HUES6 (cell line): ENCODE measurements at regions not wholly inside any gene's neighbourhood (a gene's known extent, or its start where the extent isn't known, plus 50 kb on each side); places are given as distances from the start of the nearest gene placed in this dataset.

ENCODE experiments used
- H3K27ac ChIP-seq: 2 replicates; pipeline ENCODE4 v1.7.0; 2013; ENCODE audit warnings: low read depth, mild to moderate bottlenecking, low read length, inconsistent platforms
- H3K27me3 ChIP-seq: 2 replicates; pipeline ENCODE4 v1.6.1; 2013; ENCODE audit warnings: low read length; ENCODE audit not compliant: control insufficient read depth, insufficient read depth
- H3K36me3 ChIP-seq: 2 replicates; pipeline ENCODE4 v1.6.1; 2013; ENCODE audit warnings: low read length; ENCODE audit not compliant: control insufficient read depth, insufficient read depth
- H3K4me1 ChIP-seq: 2 replicates; pipeline ENCODE4 v1.6.1; 2013; ENCODE audit warnings: low read length; ENCODE audit not compliant: control insufficient read depth, insufficient read depth
- H3K4me3 ChIP-seq: 2 replicates; pipeline ENCODE4 v1.5.1; 2013; ENCODE audit warnings: low read depth, low read length
- H3K9ac ChIP-seq: one replicate; pipeline ENCODE4 v1.6.1; 2013; ENCODE audit warnings: mild to moderate bottlenecking, low read length
- H3K9me3 ChIP-seq: 2 replicates; pipeline ENCODE4 v1.6.1; 2013; ENCODE audit warnings: low read depth, low read length; ENCODE audit not compliant: control insufficient read depth, insufficient read depth

DNA sequence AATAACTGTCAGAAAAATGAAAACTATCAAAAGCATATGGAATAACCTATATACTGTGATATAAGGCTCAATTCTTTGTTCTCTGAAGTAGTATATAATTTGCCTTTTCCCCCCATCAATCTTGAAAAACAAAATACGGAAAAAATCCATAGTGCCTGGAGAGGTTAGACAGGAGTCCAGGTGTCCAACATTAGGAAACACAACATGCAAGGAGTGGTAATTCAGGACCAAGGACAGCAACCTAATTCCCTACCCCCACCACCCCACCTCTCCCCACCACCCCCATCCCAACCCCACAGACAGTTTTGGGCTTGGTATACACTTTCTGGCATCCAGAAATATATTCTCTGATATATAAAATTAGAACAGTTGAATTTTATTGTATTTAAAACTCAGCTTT is 55.1 kb upstream of the SLC25A26 start:
- no peak overlapping the region for H3K27ac ChIP-seq
- H3K9me3 ChIP-seq: no peaks in the 10 kb centered on the region
- no peaks in the 10 kb centered on the region for H3K4me1 ChIP-seq
- no peak overlapping the region for H3K9ac ChIP-seq
- no peak overlapping the region for H3K4me3 ChIP-seq
- no peaks in the 10 kb centered on the region for H3K27me3 ChIP-seq
- no peaks in the 10 kb centered on the region for H3K36me3 ChIP-seq

DNA sequence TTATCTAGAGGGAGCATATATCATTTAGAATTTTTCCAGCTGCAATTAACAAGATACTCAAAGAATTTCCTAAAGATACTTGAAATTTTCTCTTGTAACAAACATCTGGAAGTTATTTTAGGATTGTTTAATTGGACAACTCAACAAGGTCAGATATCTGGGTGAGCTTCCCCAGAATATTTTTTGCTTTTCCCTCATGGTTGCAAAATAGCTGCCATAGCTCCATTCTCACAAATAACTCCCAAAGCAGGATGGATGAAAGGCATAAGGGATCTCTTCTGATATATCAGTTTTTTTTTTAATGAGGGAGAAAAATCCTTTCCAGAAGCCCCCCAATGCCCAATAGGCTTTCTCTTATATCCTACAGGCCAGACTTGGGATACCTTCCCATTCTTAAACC is 56.6 kb upstream of the SLC25A26 start:
- no peak overlapping the region for H3K27ac ChIP-seq
- no peaks in the 10 kb centered on the region for H3K4me1 ChIP-seq
- no peaks in the 10 kb centered on the region for H3K36me3 ChIP-seq
- no peaks in the 10 kb centered on the region for H3K9me3 ChIP-seq
- H3K9ac ChIP-seq: no peak overlapping the region
- no peak overlapping the region for H3K4me3 ChIP-seq
- H3K27me3 ChIP-seq: no peaks in the 10 kb centered on the region

DNA sequence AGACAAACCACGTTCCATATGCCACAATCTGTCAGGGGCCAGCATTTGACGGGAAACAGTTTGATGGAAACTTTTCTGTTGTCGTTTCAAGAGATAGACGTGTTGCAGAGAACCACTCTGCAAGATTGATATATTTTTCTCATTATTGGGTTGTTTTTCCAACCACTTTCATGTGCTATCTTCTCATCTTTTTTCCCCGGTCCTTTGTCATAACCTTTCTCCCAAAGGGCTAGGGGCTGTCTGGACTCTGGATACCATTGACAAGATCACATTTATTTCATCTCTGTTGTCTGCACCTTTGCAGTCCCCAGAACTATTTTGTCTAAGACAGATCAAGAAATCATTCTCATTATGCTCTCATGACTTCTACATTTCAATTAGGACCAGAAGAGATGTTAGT is 57.6 kb upstream of the SLC25A26 start:
- no peaks in the 10 kb centered on the region for H3K27me3 ChIP-seq
- H3K4me1 ChIP-seq: no peaks in the 10 kb centered on the region
- no peak overlapping the region for H3K4me3 ChIP-seq
- H3K27ac ChIP-seq: no peak overlapping the region
- H3K9ac ChIP-seq: no peak overlapping the region
- H3K36me3 ChIP-seq: no peaks in the 10 kb centered on the region
- H3K9me3 ChIP-seq: no peaks in the 10 kb centered on the region

GRCh38 chr3:66162766-66163165 is 58.0 kb upstream of the SLC25A26 start:
- H3K27me3 ChIP-seq: no peaks in the 10 kb centered on the region
- no peaks in the 10 kb centered on the region for H3K4me1 ChIP-seq
- no peak overlapping the region for H3K9ac ChIP-seq
- H3K27ac ChIP-seq: no peak overlapping the region
- H3K36me3 ChIP-seq: no peaks in the 10 kb centered on the region
- no peaks in the 10 kb centered on the region for H3K9me3 ChIP-seq
- H3K4me3 ChIP-seq: no peak overlapping the region

GRCh38 chr3:66158933-66159683 is 61.7 kb upstream of the SLC25A26 start:
- Histone ChIP-seq H3K4me1 (peaks cover 2% of the 10 kb centered on the region; the same call in 1 of the 2 replicates), H3K9me3 (no peaks in the 10 kb centered on the region), H3K36me3 (no peaks in the 10 kb centered on the region), H3K4me3 (no peak overlapping the region), H3K27me3 (no peaks in the 10 kb centered on the region), H3K27ac (no peak overlapping the region), H3K9ac (no peak overlapping the region)

DNA sequence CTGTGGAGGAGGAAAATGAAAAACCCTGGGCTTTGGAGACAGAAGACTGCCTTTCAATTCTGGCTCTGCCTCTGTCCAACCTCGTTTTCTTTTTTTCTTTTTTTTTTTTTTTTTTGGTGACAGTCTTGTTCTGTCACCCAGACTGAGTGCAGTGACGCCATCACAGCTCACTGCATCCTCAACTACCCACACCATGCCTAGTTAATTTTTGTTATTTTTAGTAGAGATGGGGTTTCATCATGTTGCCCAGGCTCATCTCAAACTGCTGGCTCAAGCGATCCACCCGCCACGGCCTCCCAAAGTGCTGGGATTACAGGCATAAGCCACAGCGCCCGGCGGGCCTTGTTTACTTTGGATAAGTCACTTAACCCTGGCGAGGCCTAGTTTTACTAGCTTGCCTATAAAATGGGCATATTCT is 66.3 kb upstream of the SLC25A26 start:
- Histone ChIP-seq H3K27me3 (no peaks in the 10 kb centered on the region), H3K27ac (no peak overlapping the region), H3K4me1 (peaks cover 8% of the 10 kb centered on the region; the same call in 1 of the 2 replicates), H3K9ac (no peak overlapping the region), H3K36me3 (no peaks in the 10 kb centered on the region), H3K9me3 (no peaks in the 10 kb centered on the region), H3K4me3 (no peak overlapping the region)

DNA sequence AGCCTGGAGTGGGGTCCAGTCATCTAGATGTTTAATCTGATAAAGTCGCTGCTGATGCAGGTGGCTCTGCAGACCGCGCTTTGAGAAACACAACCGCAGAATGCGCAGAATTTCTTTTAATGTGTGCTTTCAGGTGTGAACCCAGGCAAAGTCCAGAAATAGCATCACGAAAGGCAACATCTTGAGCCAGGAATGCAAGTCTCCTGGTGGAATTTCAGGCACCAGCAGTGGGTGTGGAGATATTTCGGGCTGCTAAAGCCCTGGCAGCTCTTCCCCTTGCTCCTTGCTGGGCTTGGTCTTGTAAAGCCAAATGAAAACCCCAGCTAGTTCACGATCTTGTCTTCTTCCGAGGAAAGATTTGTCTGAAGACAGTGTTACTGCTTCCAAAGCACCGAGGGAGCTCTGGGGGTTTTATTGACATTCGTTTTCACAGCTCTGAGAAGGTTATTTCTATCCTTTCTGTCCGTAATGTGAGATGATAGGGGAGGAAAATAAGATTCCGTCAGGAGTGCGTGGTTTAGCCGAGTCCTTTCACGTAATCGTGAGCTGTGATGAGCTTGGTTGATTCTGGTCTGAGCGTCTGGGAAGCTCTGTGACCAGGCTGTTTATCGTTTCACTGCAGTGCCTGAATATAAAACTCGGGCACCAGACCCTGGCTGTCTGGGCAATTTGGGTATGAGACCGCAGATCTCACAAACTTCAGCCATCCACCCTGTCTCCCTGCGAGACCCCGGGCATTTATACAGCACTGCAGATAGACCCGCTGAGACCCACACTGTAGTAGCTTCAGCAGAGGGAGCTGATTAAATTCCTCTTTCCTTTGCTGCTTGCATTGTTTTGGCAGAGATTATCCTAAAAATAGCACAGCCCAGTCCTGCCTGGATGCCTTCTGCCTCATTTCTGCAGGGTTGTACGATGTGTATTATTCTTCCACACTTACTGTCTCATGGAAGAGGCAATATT is 67.0 kb upstream of the SLC25A26 start:
- Histone ChIP-seq H3K36me3 (no peaks in the 10 kb centered on the region), H3K4me1 (peaks cover 8% of the 10 kb centered on the region; the same call in 1 of the 2 replicates), H3K9me3 (no peaks in the 10 kb centered on the region), H3K4me3 (no peak overlapping the region), H3K9ac (no peak overlapping the region), H3K27me3 (no peaks in the 10 kb centered on the region), H3K27ac (no peak overlapping the region)

DNA sequence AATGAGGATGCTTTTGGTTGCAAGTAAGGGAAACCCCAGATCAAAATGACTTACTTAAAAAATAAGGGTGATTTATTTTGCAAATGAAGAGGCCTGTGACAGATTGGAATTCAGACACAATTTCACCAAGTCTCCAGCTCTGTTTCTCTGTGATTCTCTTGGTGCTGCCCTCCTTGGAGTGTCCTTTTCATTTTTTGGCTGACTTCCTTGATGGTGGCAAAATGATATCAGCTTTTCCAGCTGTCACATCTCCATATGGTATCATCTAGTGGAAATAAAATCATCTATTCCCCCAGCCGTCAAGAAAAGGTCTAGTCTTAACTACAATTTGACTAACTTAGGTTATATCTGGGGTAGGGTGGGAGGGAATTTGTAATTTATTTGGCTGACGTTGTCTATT is 68.5 kb upstream of the SLC25A26 start:
- no peaks in the 10 kb centered on the region for H3K9me3 ChIP-seq
- no peak overlapping the region for H3K9ac ChIP-seq
- no peaks in the 10 kb centered on the region for H3K27me3 ChIP-seq
- no peaks in the 10 kb centered on the region for H3K36me3 ChIP-seq
- H3K27ac ChIP-seq: no peak overlapping the region
- peaks cover 8% of the 10 kb centered on the region; the same call in 1 of the 2 replicates for H3K4me1 ChIP-seq
- H3K4me3 ChIP-seq: no peak overlapping the region

DNA sequence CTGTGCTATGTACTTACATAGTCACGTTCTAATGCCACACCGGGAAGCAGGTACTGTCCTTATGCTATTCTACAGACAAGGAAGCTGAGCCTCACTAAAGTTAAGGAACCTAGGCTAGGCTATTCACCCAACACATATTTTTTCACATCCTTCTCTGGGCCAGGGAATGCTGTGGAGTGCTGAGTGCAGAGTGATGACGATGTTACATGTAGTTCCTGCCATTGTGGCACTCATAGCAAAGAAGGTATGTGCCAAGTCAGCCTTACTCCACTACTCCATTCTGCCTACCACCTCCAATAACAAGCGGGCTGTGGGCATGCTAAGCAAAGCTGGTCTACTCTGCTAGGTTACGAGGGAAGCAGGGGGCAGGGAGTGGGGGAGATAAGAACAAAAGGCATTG is 69.8 kb upstream of the SLC25A26 start:
- Histone ChIP-seq H3K9ac (no peak overlapping the region), H3K4me1 (peaks cover 8% of the 10 kb centered on the region; the same call in 1 of the 2 replicates), H3K27me3 (no peaks in the 10 kb centered on the region), H3K4me3 (no peak overlapping the region), H3K27ac (no peak overlapping the region), H3K9me3 (no peaks in the 10 kb centered on the region), H3K36me3 (no peaks in the 10 kb centered on the region)

- Histone ChIP-seq H3K4me3 (no peak overlapping the region), H3K36me3 (no peaks in the 10 kb centered on the region), H3K27me3 (no peaks in the 10 kb centered on the region), H3K4me1 (peaks cover 7% of the 10 kb centered on the region; the same call in 1 of the 2 replicates), H3K9me3 (no peaks in the 10 kb centered on the region), H3K27ac (no peak overlapping the region), H3K9ac (no peak overlapping the region)
These were observed 71.5 kb upstream of the SLC25A26 start for GRCh38 chr3:66149269-66149668.

DNA sequence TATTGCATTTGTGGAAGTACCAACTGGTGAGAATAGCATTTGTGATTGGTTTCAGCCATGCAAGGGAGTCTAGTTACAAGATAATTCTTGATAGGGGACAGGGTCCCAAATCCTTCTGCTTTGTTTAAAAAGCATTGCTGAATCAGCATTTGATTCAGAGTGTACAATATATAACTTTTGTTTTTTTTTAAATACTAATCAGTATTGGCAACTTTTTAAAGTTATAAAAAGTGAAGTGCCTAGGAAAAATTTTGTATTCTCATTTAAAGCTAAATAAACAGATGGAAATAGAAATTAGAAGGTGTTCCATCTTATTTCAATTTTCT is 75.4 kb upstream of the SLC25A26 start:
- no peaks in the 10 kb centered on the region for H3K9me3 ChIP-seq
- H3K4me3 ChIP-seq: no peak overlapping the region
- no peaks in the 10 kb centered on the region for H3K27me3 ChIP-seq
- H3K9ac ChIP-seq: no peak overlapping the region
- H3K4me1 ChIP-seq: no peaks in the 10 kb centered on the region
- no peak overlapping the region for H3K27ac ChIP-seq
- no peaks in the 10 kb centered on the region for H3K36me3 ChIP-seq
